ENCODE measurements at regions not wholly inside any gene's neighbourhood (a gene's known extent, or its start where the extent isn't known, plus 50 kb on each side); places are given as distances from the start of the nearest gene placed in this dataset.

- TF ChIP-seq GATA2 (IDR thresholded peaks at IDR 0.05; ENCODE audit: low read depth, low read length) (no peak), GATA3 (IDR thresholded peaks at IDR 0.05; ENCODE audit: low read depth, low read length) (no peak)
These were observed 208.0 kb downstream of the RBM43 start for GRCh38 chr2:151053661-151053990.

All from SH-SY5Y (cell line).